HAP-1 (cell line): ENCODE measurements at regions not wholly inside any gene's neighbourhood (a gene's known extent, or its start where the extent isn't known, plus 50 kb on each side); places are given as distances from the start of the nearest gene placed in this dataset.

Experiments used
- DNase-seq, 2 experiments: peaks; one replicate each; pipeline ENCODE4 v3.0.0-alpha.2; 2016 to 2020; ENCODE audit warnings: low spot score in 2 of 2
- H3K27me3 ChIP-seq: fragments of 250-450 bp; sonication (Bioruptor Pico); 2 replicates; pipeline ENCODE4 v1.5.1; 2020; ENCODE audit warnings: low read depth, mild to moderate bottlenecking, moderate library complexity
- H3K36me3 ChIP-seq: fragments of 250-450 bp; sonication (Bioruptor Pico); replicated peaks from 2 replicates; pipeline ENCODE4 v1.5.1; 2020; ENCODE audit warnings: mild to moderate bottlenecking
- H3K4me1 ChIP-seq: fragments of 250-450 bp; sonication (Bioruptor Pico); 2 replicates; pipeline ENCODE4 v1.5.1; 2020; ENCODE audit warnings: mild to moderate bottlenecking
- H3K4me3 ChIP-seq: fragments of 250-450 bp; sonication (Bioruptor Pico); 2 replicates; pipeline ENCODE4 v1.5.1; 2020; ENCODE audit warnings: mild to moderate bottlenecking, moderate library complexity
- H3K9me3 ChIP-seq: fragments of 250-450 bp; sonication (Bioruptor Pico); 2 replicates; pipeline ENCODE4 v1.5.1; 2020; ENCODE audit warnings: mild to moderate bottlenecking, moderate library complexity
- in situ Hi-C: fragments of 300-500 bp; cut with MboI; formaldehyde crosslinking; loops from 3 replicates; pipeline ENCODE4 v1.14.3; 2020; ENCODE audit warnings: low sequenced_read_pairs, inconsistent platforms, mixed read lengths

- no peak for DNase-seq
- in situ Hi-C loops = no loop called here
- H3K36me3 ChIP-seq = no peaks in the 10 kb centered on the region
- no peaks in the 10 kb centered on the region for H3K27me3 ChIP-seq
- no peaks in the 10 kb centered on the region for H3K4me1 ChIP-seq
- H3K4me3 ChIP-seq = no peak overlapping the region
- H3K9me3 ChIP-seq = no peaks in the 10 kb centered on the region
Observed at GRCh38 chr3:3632449-3632848, 166.8 kb upstream of the LRRN1 start.

GRCh38 chr3:3631114-3631513 lies 168.1 kb upstream of the LRRN1 start:
- DNase-seq = no peak
- Histone ChIP-seq H3K4me1 (no peaks in the 10 kb centered on the region), H3K27me3 (no peaks in the 10 kb centered on the region), H3K36me3 (no peaks in the 10 kb centered on the region), H3K9me3 (no peaks in the 10 kb centered on the region), H3K4me3 (no peak overlapping the region)
- in situ Hi-C loops = no loop called here

GRCh38 chr3:3629911-3630310 lies 169.3 kb upstream of the LRRN1 start:
- no peaks in the 10 kb centered on the region for H3K4me1 ChIP-seq
- in situ Hi-C loops = no loop called here
- H3K9me3 ChIP-seq = no peaks in the 10 kb centered on the region
- no peak overlapping the region for H3K4me3 ChIP-seq
- no peak for DNase-seq
- no peaks in the 10 kb centered on the region for H3K36me3 ChIP-seq
- no peaks in the 10 kb centered on the region for H3K27me3 ChIP-seq

- Histone ChIP-seq H3K9me3 (no peaks in the 10 kb centered on the region), H3K27me3 (no peaks in the 10 kb centered on the region), H3K4me1 (no peaks in the 10 kb centered on the region), H3K4me3 (no peak overlapping the region), H3K36me3 (no peaks in the 10 kb centered on the region)
- in situ Hi-C loops = no loop called here
- DNase-seq = no peak
Observed at GRCh38 chr3:3628676-3629328, 170.4 kb upstream of the LRRN1 start.

- Histone ChIP-seq H3K4me3 (no peak overlapping the region), H3K36me3 (no peaks in the 10 kb centered on the region), H3K27me3 (no peaks in the 10 kb centered on the region), H3K9me3 (no peaks in the 10 kb centered on the region), H3K4me1 (no peaks in the 10 kb centered on the region)
- in situ Hi-C loops = no loop called here
- no peak for DNase-seq
Observed at GRCh38 chr3:3627114-3627513, 172.1 kb upstream of the LRRN1 start.

GRCh38 chr3:3625544-3626271 lies 173.5 kb upstream of the LRRN1 start:
- no peaks in the 10 kb centered on the region for H3K4me1 ChIP-seq
- no peak for DNase-seq
- H3K27me3 ChIP-seq = no peaks in the 10 kb centered on the region
- no peaks in the 10 kb centered on the region for H3K9me3 ChIP-seq
- in situ Hi-C loops = no loop called here
- no peak overlapping the region for H3K4me3 ChIP-seq
- H3K36me3 ChIP-seq = no peaks in the 10 kb centered on the region

GRCh38 chr3:3619815-3620214 lies 179.4 kb upstream of the LRRN1 start:
- Histone ChIP-seq H3K9me3 (no peaks in the 10 kb centered on the region), H3K27me3 (no peaks in the 10 kb centered on the region), H3K4me1 (no peaks in the 10 kb centered on the region), H3K4me3 (no peak overlapping the region), H3K36me3 (no peaks in the 10 kb centered on the region)
- in situ Hi-C loops = no loop called here
- no peak for DNase-seq

- DNase-seq = no peak
- no peaks in the 10 kb centered on the region for H3K4me1 ChIP-seq
- H3K27me3 ChIP-seq = no peaks in the 10 kb centered on the region
- in situ Hi-C loops = no loop called here
- H3K4me3 ChIP-seq = no peak overlapping the region
- H3K9me3 ChIP-seq = no peaks in the 10 kb centered on the region
- no peaks in the 10 kb centered on the region for H3K36me3 ChIP-seq
Observed at GRCh38 chr3:3618623-3619022, 180.6 kb upstream of the LRRN1 start.

- DNase-seq = no peak
- H3K4me3 ChIP-seq = no peak overlapping the region
- in situ Hi-C loops = no loop called here
- no peaks in the 10 kb centered on the region for H3K4me1 ChIP-seq
- H3K27me3 ChIP-seq = no peaks in the 10 kb centered on the region
- no peaks in the 10 kb centered on the region for H3K9me3 ChIP-seq
- no peaks in the 10 kb centered on the region for H3K36me3 ChIP-seq
Observed at GRCh38 chr3:3615533-3615932, 183.7 kb upstream of the LRRN1 start.

GRCh38 chr3:3610581-3611298 lies 188.5 kb upstream of the LRRN1 start:
- no peaks in the 10 kb centered on the region for H3K9me3 ChIP-seq
- no peak overlapping the region for H3K4me3 ChIP-seq
- peaks cover under 1% of the 10 kb centered on the region; the same call in 1 of the 2 replicates for H3K4me1 ChIP-seq
- DNase-seq = no peak
- in situ Hi-C loops = no loop called here
- H3K36me3 ChIP-seq = no peaks in the 10 kb centered on the region
- no peaks in the 10 kb centered on the region; the same call in 1 of the 2 replicates for H3K27me3 ChIP-seq

GRCh38 chr3:3606321-3606720 lies 192.9 kb upstream of the LRRN1 start:
- Histone ChIP-seq H3K9me3 (no peaks in the 10 kb centered on the region), H3K27me3 (no peaks in the 10 kb centered on the region; the same call in 1 of the 2 replicates), H3K36me3 (no peaks in the 10 kb centered on the region), H3K4me3 (no peak overlapping the region), H3K4me1 (peaks cover 10% of the 10 kb centered on the region)
- in situ Hi-C loops = no loop called here
- no peak for DNase-seq

GRCh38 chr3:3605226-3605625 lies 194.0 kb upstream of the LRRN1 start:
- no peaks in the 10 kb centered on the region for H3K9me3 ChIP-seq
- H3K36me3 ChIP-seq = no peaks in the 10 kb centered on the region
- H3K4me1 ChIP-seq = peaks cover 10% of the 10 kb centered on the region
- H3K27me3 ChIP-seq = no peaks in the 10 kb centered on the region; the same call in 1 of the 2 replicates
- no peak overlapping the region for H3K4me3 ChIP-seq
- DNase-seq = peak; percentile 6 to 7
- in situ Hi-C loops = no loop called here

GRCh38 chr3:3603351-3603750 lies 195.9 kb upstream of the LRRN1 start:
- H3K36me3 ChIP-seq = no peaks in the 10 kb centered on the region
- in situ Hi-C loops = no loop called here
- no peaks in the 10 kb centered on the region; the same call in 1 of the 2 replicates for H3K27me3 ChIP-seq
- peaks cover 10% of the 10 kb centered on the region for H3K4me1 ChIP-seq
- H3K4me3 ChIP-seq = no peak overlapping the region
- no peak for DNase-seq
- H3K9me3 ChIP-seq = no peaks in the 10 kb centered on the region
